ENCODE measurements at regions not wholly inside any gene's neighbourhood (a gene's known extent, or its start where the extent isn't known, plus 50 kb on each side); places are given as distances from the start of the nearest gene placed in this dataset.

GRCh38 chr19:29117926-29118325 is 95.0 kb downstream of the UQCRFS1 start:
- intact Hi-C loops (cut with micrococcal nuclease), result no loop called here
- ChIA-PET POLR2A (no interaction called here), CTCF (interaction anchor here (0.5 to 0.6 kb wide), 2 partner anchors 41 to 412 kb away, joined by 3 to 4 read pairs; no protein-coding TSS in a partner anchor)
- no peak for TF ChIP-seq CTCF (IDR thresholded peaks at IDR 0.05; ENCODE audit: unreplicated experiment)
- Mint-ChIP-seq H3K27me3 (ENCODE audit: insufficient read depth, unreplicated experiment) (no peaks in the 10 kb centered on the region), H3K27ac (ENCODE audit: low read depth, unreplicated experiment) (no peak overlapping the region), H3K36me3 (ENCODE audit: insufficient read depth, unreplicated experiment) (no peaks in the 10 kb centered on the region), H3K4me1 (ENCODE audit: insufficient read depth, unreplicated experiment) (no peaks in the 10 kb centered on the region), H3K4me3 (ENCODE audit: unreplicated experiment) (no peak overlapping the region), H3K9me3 (ENCODE audit: unreplicated experiment) (peaks cover 42% of the 10 kb centered on the region)
- DNase-seq (ENCODE audit: unreplicated experiment), result no peak
- BruUV-seq (replicated peaks), result no TSS peak

GRCh38 chr19:29115181-29115580 is 97.8 kb downstream of the UQCRFS1 start:
- ChIA-PET CTCF (interaction anchor here (0.6 kb wide), 1 partner anchor 735 kb away, joined by 3 read pairs; no protein-coding TSS in a partner anchor), POLR2A (no interaction called here)
- Mint-ChIP-seq H3K4me1 (ENCODE audit: insufficient read depth, unreplicated experiment) (no peaks in the 10 kb centered on the region), H3K27me3 (ENCODE audit: insufficient read depth, unreplicated experiment) (no peaks in the 10 kb centered on the region), H3K27ac (ENCODE audit: low read depth, unreplicated experiment) (no peak overlapping the region), H3K9me3 (ENCODE audit: unreplicated experiment) (peaks cover 42% of the 10 kb centered on the region), H3K36me3 (ENCODE audit: insufficient read depth, unreplicated experiment) (no peaks in the 10 kb centered on the region), H3K4me3 (ENCODE audit: unreplicated experiment) (no peak overlapping the region)
- DNase-seq (ENCODE audit: unreplicated experiment), result no peak
- TF ChIP-seq CTCF (IDR thresholded peaks at IDR 0.05; ENCODE audit: unreplicated experiment), result no peak
- intact Hi-C loops (cut with micrococcal nuclease), result no loop called here
- BruUV-seq (replicated peaks), result no TSS peak

GRCh38 chr19:29113838-29114237 is 99.1 kb downstream of the UQCRFS1 start:
- no peak for DNase-seq (ENCODE audit: unreplicated experiment)
- H3K4me1 Mint-ChIP-seq (ENCODE audit: insufficient read depth, unreplicated experiment), result no peaks in the 10 kb centered on the region
- no peak overlapping the region for H3K4me3 Mint-ChIP-seq (ENCODE audit: unreplicated experiment)
- TF ChIP-seq CTCF (IDR thresholded peaks at IDR 0.05; ENCODE audit: unreplicated experiment), result no peak
- no peaks in the 10 kb centered on the region for H3K27me3 Mint-ChIP-seq (ENCODE audit: insufficient read depth, unreplicated experiment)
- peaks cover 42% of the 10 kb centered on the region for H3K9me3 Mint-ChIP-seq (ENCODE audit: unreplicated experiment)
- POLR2A ChIA-PET, result no interaction called here
- CTCF ChIA-PET, result no interaction called here
- intact Hi-C loops (cut with micrococcal nuclease), result no loop called here
- no TSS peak for BruUV-seq (replicated peaks)
- H3K36me3 Mint-ChIP-seq (ENCODE audit: insufficient read depth, unreplicated experiment), result no peaks in the 10 kb centered on the region
- no peak overlapping the region for H3K27ac Mint-ChIP-seq (ENCODE audit: low read depth, unreplicated experiment)

GRCh38 chr19:29111576-29111975 is 101.4 kb downstream of the UQCRFS1 start:
- POLR2A ChIA-PET, result no interaction called here
- BruUV-seq (replicated peaks), result no TSS peak
- TF ChIP-seq CTCF (IDR thresholded peaks at IDR 0.05; ENCODE audit: unreplicated experiment), result no peak

More at GRCh38 chr19:29111576-29111975, 101.4 kb downstream of the UQCRFS1 start:
- Mint-ChIP-seq H3K27me3 (ENCODE audit: insufficient read depth, unreplicated experiment) (no peaks in the 10 kb centered on the region), H3K36me3 (ENCODE audit: insufficient read depth, unreplicated experiment) (no peaks in the 10 kb centered on the region), H3K27ac (ENCODE audit: low read depth, unreplicated experiment) (no peak overlapping the region), H3K4me1 (ENCODE audit: insufficient read depth, unreplicated experiment) (no peaks in the 10 kb centered on the region), H3K9me3 (ENCODE audit: unreplicated experiment) (peaks cover 30% of the 10 kb centered on the region), H3K4me3 (ENCODE audit: unreplicated experiment) (no peak overlapping the region)
- intact Hi-C loops (cut with micrococcal nuclease), result no loop called here
- CTCF ChIA-PET, result interaction anchor here (0.7 kb wide), 1 partner anchor 9 kb away, joined by 3 read pairs; no protein-coding TSS in a partner anchor
- no peak for DNase-seq (ENCODE audit: unreplicated experiment)
